ENCODE measurements at regions not wholly inside any gene's neighbourhood (a gene's known extent, or its start where the extent isn't known, plus 50 kb on each side); places are given as distances from the start of the nearest gene placed in this dataset.

GRCh38 chr7:3158341-3158760 lies 114.7 kb upstream of the CARD11 start:
- Histone ChIP-seq H3K4me2 (no peak overlapping the region), H3K79me2 (ENCODE audit: insufficient read depth) (no peaks in the 10 kb centered on the region), H3K9me3 (no peaks in the 10 kb centered on the region), H3F3A (replicated peaks; ENCODE audit: insufficient read depth) (no peaks in the 10 kb centered on the region), H3K4me3 (ENCODE audit: low read depth in 2 of 2, low read length in 1 of 2) (no peak overlapping the region), H3K27ac (ENCODE audit: low read depth in 2 of 2, low read length in 1 of 2) (no peak overlapping the region), H4K20me1 (ENCODE audit: insufficient read depth) (no peaks in the 10 kb centered on the region), H3K36me3 (replicated peaks in 1 of 2; ENCODE audit: control insufficient read depth in 1 of 2, insufficient read depth in 2 of 2, low read length in 1 of 2) (no peaks in the 10 kb centered on the region), H3K27me3 (ENCODE audit: insufficient read depth) (no peaks in the 10 kb centered on the region), H3K4me1 (ENCODE audit: control insufficient read depth in 1 of 2, insufficient read depth in 2 of 2, low read depth in 1 of 2, low read length in 1 of 2) (no peaks in the 10 kb centered on the region), H3K9me2 (no peaks in the 10 kb centered on the region), H3K9ac (no peak overlapping the region), H2AFZ (ENCODE audit: low read depth) (no peak overlapping the region)
- no peak for DNase-seq
- ChIA-PET CTCF (interaction anchor here (1.2 kb wide), 1 partner anchor 293 kb away, joined by 3 read pairs; no protein-coding TSS in a partner anchor), POLR2A (no interaction called here)
- whole genome bisulfite sequencing (ENCODE audit: low lambda C conversion rate), result 56% methylated on average over 11 of the region's 11 CpGs
- TF ChIP-seq NFIC (IDR thresholded peaks at IDR 0.05; ENCODE audit: borderline replicate concordance), result no peak
- TF ChIP-seq IRF3 (IDR thresholded peaks at IDR 0.05; ENCODE audit: low read depth, low read length), result no peak
- no peak for TF ChIP-seq RAD21 (IDR thresholded peaks at IDR 0.05; ENCODE audit: low read length)
- TF ChIP-seq ELF1 (IDR thresholded peaks at IDR 0.05), result no peak
- no peak for TF ChIP-seq REST (IDR thresholded peaks at IDR 0.05; ENCODE audit: low read depth, low read length)

- 48% methylated on average over 4 of the region's 4 CpGs for WGBS (ENCODE audit: low lambda C conversion rate)
- no peak overlapping the region for H3K4me3 ChIP-seq (ENCODE audit: low read depth in 2 of 2, low read length in 1 of 2)
- POLR2A ChIA-PET, result no interaction called here
- no peaks in the 10 kb centered on the region for H4K20me1 ChIP-seq (ENCODE audit: insufficient read depth)
- no peak overlapping the region for H3K27ac ChIP-seq (ENCODE audit: low read depth in 2 of 2, low read length in 1 of 2)
- H3K9ac ChIP-seq, result no peak overlapping the region
- H3K36me3 ChIP-seq (replicated peaks in 1 of 2; ENCODE audit: control insufficient read depth in 1 of 2, insufficient read depth in 2 of 2, low read length in 1 of 2), result no peaks in the 10 kb centered on the region
- no peaks in the 10 kb centered on the region for H3K79me2 ChIP-seq (ENCODE audit: insufficient read depth)
- H3K9me3 ChIP-seq, result no peaks in the 10 kb centered on the region
- no peak for DNase-seq
- no peak overlapping the region for H3K4me2 ChIP-seq
- no peaks in the 10 kb centered on the region for H3K27me3 ChIP-seq (ENCODE audit: insufficient read depth)
- no peaks in the 10 kb centered on the region for H3K9me2 ChIP-seq
- CTCF ChIA-PET, result interaction anchor here (1.2 kb wide), 1 partner anchor 294 kb away, joined by 3 read pairs; no protein-coding TSS in a partner anchor
- H3K4me1 ChIP-seq (ENCODE audit: control insufficient read depth in 1 of 2, insufficient read depth in 2 of 2, low read depth in 1 of 2, low read length in 1 of 2), result no peaks in the 10 kb centered on the region; a peak in 1 of 4 replicates
- no peak overlapping the region for H2AFZ ChIP-seq (ENCODE audit: low read depth)
- H3F3A ChIP-seq (replicated peaks; ENCODE audit: insufficient read depth), result no peaks in the 10 kb centered on the region
- TF ChIP-seq CTCF (IDR thresholded peaks at IDR 0.05) (no peak), POLR2AphosphoS5 (IDR thresholded peaks at IDR 0.05; ENCODE audit: low read depth, low read length) (no peak), SIN3A (IDR thresholded peaks at IDR 0.05; ENCODE audit: borderline replicate concordance, low read depth, low read length) (no peak), SMC3 (IDR thresholded peaks at IDR 0.05; ENCODE audit: low read depth, low read length) (no peak), TCF12 (IDR thresholded peaks at IDR 0.05) (no peak), JUND (IDR thresholded peaks at IDR 0.05) (no peak), GABPA (IDR thresholded peaks at IDR 0.05; ENCODE audit: low read depth) (no peak), FOSL2 (IDR thresholded peaks at IDR 0.05; ENCODE audit: borderline replicate concordance, low read depth) (no peak), REST (IDR thresholded peaks at IDR 0.05; ENCODE audit: low read depth, low read length) (no peak), IRF3 (IDR thresholded peaks at IDR 0.05; ENCODE audit: low read depth, low read length) (no peak), CHD2 (IDR thresholded peaks at IDR 0.05; ENCODE audit: low read length, partially characterized antibody) (no peak), MEF2A (IDR thresholded peaks at IDR 0.05; ENCODE audit: borderline replicate concordance, low read depth) (no peak)
Observed at GRCh38 chr7:3159039-3159438, 115.4 kb upstream of the CARD11 start.
